Upper lobe of left lung (tissue), 6 donors: ENCODE measurements at regions not wholly inside any gene's neighbourhood (a gene's known extent, or its start where the extent isn't known, plus 50 kb on each side); places are given as distances from the start of the nearest gene placed in this dataset.
"Not testable (repeated sequence)": the region's sequence is repeated elsewhere in the genome, so short reads cannot be mapped to it uniquely, and the experiment has no call there.

Experiments
- ATAC-seq, 2 donors: fragments of 200-7000 bp; cut with Tn5 transposase; one replicate each; pipeline ENCODE4 v1.9.1; 2022; ENCODE audit warnings: mild to moderate bottlenecking in 2 of 2, moderate library complexity in 2 of 2; ENCODE audit not compliant: low FRiP score in 2 of 2
- DNase-seq, 2 donors: peaks; one replicate each; pipeline ENCODE4 v3.0.0-alpha.2; 2019 to 2020
- H3K27ac ChIP-seq, 4 donors: fragments of 200-600 bp; sonication (generic); one replicate each; pipeline ENCODE4 v1.5.1; 2016 to 2019
- H3K27me3 ChIP-seq, 4 donors: fragments of 200-600 bp; sonication (generic); one replicate each; pipeline ENCODE4 v1.5.1; 2017 to 2019
- H3K36me3 ChIP-seq, 4 donors: fragments of 200-600 bp; sonication (generic); one replicate each; pipeline ENCODE4 v1.5.1; 2016 to 2019
- H3K4me1 ChIP-seq, 4 donors: fragments of 200-600 bp; sonication (generic); one replicate each; pipeline ENCODE4 v1.5.1; 2018 to 2019
- H3K4me3 ChIP-seq, 4 donors: fragments of 200-600 bp; sonication (generic); one replicate each; pipeline ENCODE4 v1.5.1; 2017 to 2019; ENCODE audit warnings: mild to moderate bottlenecking in 2 of 4, moderate library complexity in 1 of 4
- H3K9me3 ChIP-seq, 4 donors: fragments of 200-600 bp; sonication (generic); one replicate each; pipeline ENCODE4 v1.5.1; 2018 to 2019
- EP300 ChIP-seq, 4 donors: sonication (generic); formaldehyde crosslinking; IDR thresholded peaks; one replicate each; pipeline ENCODE4 v1.5.1; 2017; ENCODE audit warnings: antibody characterized with exemption in 4 of 4, control low read depth in 2 of 4
- POLR2A ChIP-seq, 4 donors: fragments of 450-650 bp; IDR thresholded peaks; one replicate each; pipeline ENCODE4 v1.5.1; 2016 to 2017; ENCODE audit warnings: antibody characterized with exemption in 4 of 4, mild to moderate bottlenecking in 2 of 4
- POLR2AphosphoS5 ChIP-seq, 2 donors: sonication (generic); formaldehyde crosslinking; IDR thresholded peaks; one replicate each; pipeline ENCODE4 v1.5.1; 2017; ENCODE audit warnings: antibody characterized with exemption in 2 of 2
- WGBS, 2 donors: methylation state at CpG; one replicate each; pipeline ENCODE4 v1.1.5; 2017 to 2018; 5-methylcytosine and 5-hydroxymethylcytosine counted together
- TF ChIP-seq, protein P1 (sequence below), 6 experiments: fragments of 450-650 bp in 4 of 6; fragments of 200-600 bp in 2 of 6; sonication (generic) in 2 of 6; IDR thresholded peaks; one replicate each; pipeline ENCODE4 v1.5.1; 2016 to 2019; ENCODE audit warnings: antibody characterized with exemption in 6 of 6
- donor health status: DM: no; HTN: no; CAD: no; lungs with moderate emphysema.
- donor health status: DM: no; HTN: yes; CAD: no; lungs with severe emphysema.

DNA sequence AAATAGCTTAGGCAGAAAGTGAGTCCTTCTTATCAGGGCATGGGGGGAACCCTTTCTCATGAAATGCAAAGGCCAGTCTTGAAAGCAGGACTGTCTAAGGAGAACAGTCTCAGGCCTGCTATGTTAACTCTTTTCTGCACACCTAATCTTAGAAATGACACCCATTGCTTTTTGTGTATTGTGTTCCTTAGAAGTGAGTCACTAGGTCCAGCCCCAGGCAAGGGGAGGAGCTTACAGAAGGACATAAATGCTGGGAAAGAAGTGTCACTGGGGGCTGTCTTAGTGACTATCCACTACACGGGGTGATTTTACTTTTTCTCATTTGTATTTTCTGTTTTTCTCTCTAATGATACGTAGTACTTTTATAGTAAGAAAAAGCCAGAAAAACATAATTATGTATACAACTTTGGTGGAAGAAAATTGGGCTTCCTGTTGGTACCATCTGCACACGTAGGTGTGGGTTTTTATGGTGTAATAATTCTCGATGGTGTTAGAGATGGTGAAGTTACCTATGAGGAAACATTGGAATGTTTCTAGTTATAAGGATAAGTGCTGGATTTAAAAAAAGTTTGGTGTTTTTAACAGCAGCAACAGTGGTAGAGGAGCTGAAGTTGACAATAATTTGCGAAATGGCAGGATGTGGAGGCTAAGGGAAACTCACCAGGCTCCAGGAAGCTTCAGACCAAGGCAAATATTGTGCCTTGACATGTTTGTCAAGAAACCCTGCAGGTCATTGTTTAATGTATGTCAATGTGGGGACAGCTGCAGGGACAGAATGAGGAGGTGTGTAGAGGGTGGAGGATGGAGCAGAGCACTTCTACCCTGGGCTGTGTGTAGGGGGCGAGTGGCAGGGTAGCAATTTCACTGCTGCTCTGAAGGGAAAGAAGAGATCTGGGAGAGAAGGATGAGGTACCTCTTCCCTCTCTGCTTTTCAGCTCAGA is 214.9 kb downstream of the KTN1 start:
- TF ChIP-seq, protein P1, sequence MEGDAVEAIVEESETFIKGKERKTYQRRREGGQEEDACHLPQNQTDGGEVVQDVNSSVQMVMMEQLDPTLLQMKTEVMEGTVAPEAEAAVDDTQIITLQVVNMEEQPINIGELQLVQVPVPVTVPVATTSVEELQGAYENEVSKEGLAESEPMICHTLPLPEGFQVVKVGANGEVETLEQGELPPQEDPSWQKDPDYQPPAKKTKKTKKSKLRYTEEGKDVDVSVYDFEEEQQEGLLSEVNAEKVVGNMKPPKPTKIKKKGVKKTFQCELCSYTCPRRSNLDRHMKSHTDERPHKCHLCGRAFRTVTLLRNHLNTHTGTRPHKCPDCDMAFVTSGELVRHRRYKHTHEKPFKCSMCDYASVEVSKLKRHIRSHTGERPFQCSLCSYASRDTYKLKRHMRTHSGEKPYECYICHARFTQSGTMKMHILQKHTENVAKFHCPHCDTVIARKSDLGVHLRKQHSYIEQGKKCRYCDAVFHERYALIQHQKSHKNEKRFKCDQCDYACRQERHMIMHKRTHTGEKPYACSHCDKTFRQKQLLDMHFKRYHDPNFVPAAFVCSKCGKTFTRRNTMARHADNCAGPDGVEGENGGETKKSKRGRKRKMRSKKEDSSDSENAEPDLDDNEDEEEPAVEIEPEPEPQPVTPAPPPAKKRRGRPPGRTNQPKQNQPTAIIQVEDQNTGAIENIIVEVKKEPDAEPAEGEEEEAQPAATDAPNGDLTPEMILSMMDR (IDR thresholded peaks at IDR 0.05) = no peak
- TF ChIP-seq POLR2AphosphoS5 (IDR thresholded peaks at IDR 0.05) = no peak
- no peak for TF ChIP-seq POLR2A (IDR thresholded peaks at IDR 0.05)
- TF ChIP-seq EP300 (IDR thresholded peaks at IDR 0.05) = no peak
- H3K27ac ChIP-seq = no peak overlapping the region
- H3K4me1 ChIP-seq = no peaks in the 10 kb centered on the region
- H3K9me3 ChIP-seq = no peaks in the 10 kb centered on the region
- WGBS, 2 donors = 78 to 84% methylated on average over 6 of the region's 6 CpGs
- ATAC-seq = no peak
- H3K36me3 ChIP-seq = no peaks in the 10 kb centered on the region
- H3K27me3 ChIP-seq = no peaks in the 10 kb centered on the region
- no peak overlapping the region for H3K4me3 ChIP-seq
- DNase-seq = no peak

GRCh38 chr14:55796513-55796912 is 216.5 kb downstream of the KTN1 start:
- not testable (repeated sequence) for H3K4me3 ChIP-seq, H3K9me3 ChIP-seq, H3K27ac ChIP-seq, H3K4me1 ChIP-seq, H3K36me3 ChIP-seq, DNase-seq, ATAC-seq, H3K27me3 ChIP-seq
- 85 to 89% methylated on average over 3 of the region's 3 CpGs for WGBS, 2 donors

DNA sequence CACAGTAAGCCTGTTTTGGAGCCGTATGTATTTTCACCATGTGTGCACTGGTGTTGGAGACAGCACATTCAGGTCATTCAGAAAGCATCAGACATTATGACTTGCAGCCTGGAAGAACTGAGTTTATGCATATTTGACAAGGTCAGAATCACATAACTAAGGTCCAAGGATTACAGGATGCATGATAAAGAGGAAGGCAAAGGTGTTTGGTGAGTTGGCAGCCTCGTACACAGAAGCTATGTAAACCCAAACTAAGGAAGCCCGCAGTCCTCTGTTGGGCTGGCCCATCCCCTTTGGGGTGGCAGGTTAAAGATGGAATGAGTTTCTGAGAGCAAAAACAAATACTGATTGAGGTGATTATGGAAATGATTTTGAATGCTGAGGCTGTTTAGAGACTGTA is 218.4 kb downstream of the KTN1 start:
- H3K4me3 ChIP-seq = no peak overlapping the region
- no peaks in the 10 kb centered on the region for H3K27me3 ChIP-seq
- H3K9me3 ChIP-seq = no peaks in the 10 kb centered on the region
- H3K4me1 ChIP-seq = no peaks in the 10 kb centered on the region
- TF ChIP-seq EP300 (IDR thresholded peaks at IDR 0.05) = no peak
- no peak for TF ChIP-seq POLR2AphosphoS5 (IDR thresholded peaks at IDR 0.05)
- TF ChIP-seq, protein P1 (IDR thresholded peaks at IDR 0.05) = no peak
- no peak for TF ChIP-seq POLR2A (IDR thresholded peaks at IDR 0.05)
- no peak overlapping the region for H3K27ac ChIP-seq
- ATAC-seq (no peak), DNase-seq (no peak)
- WGBS, 2 donors = 64 to 77% methylated on average over 3 of the region's 3 CpGs
- H3K36me3 ChIP-seq = no peaks in the 10 kb centered on the region

DNA sequence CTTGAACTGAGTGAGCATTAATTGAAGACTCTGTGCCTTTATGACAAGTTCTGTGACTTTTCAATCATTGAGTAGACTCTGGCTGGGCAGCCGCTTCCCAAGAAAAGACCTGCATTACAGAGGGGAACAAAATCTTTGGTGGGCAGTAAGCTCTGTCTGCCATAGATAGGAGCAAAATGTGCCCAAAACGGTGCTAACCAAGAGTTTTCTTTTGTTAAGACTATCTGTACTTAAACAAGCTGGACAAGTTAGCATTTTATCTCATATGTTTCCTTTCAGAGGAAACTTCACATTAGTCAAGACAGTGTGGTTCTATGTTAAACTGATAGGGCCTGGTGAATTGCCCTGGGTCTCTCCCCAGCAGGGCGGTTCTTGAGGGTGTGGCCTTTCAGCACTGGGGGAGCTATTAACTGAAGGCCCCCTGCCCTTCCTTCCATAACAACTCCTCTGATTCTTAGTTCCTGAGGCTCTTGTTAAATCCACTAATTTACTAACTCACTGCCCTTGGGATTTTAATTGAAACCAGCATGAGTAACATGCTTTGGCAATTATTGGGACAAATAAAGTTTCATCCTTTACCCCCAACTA is 219.6 kb downstream of the KTN1 start:
- Histone ChIP-seq H3K4me3 (no peak overlapping the region), H3K27ac (no peak overlapping the region), H3K36me3 (no peaks in the 10 kb centered on the region), H3K9me3 (no peaks in the 10 kb centered on the region), H3K4me1 (no peaks in the 10 kb centered on the region), H3K27me3 (no peaks in the 10 kb centered on the region)
- TF ChIP-seq POLR2A (IDR thresholded peaks at IDR 0.05) (no peak), POLR2AphosphoS5 (IDR thresholded peaks at IDR 0.05) (no peak), EP300 (IDR thresholded peaks at IDR 0.05) (no peak)
- TF ChIP-seq, protein P1 (IDR thresholded peaks at IDR 0.05) = no peak
- DNase-seq (no peak), ATAC-seq (no peak)
- 63 to 76% methylated on average over 3 of the region's 3 CpGs for WGBS, 2 donors

DNA sequence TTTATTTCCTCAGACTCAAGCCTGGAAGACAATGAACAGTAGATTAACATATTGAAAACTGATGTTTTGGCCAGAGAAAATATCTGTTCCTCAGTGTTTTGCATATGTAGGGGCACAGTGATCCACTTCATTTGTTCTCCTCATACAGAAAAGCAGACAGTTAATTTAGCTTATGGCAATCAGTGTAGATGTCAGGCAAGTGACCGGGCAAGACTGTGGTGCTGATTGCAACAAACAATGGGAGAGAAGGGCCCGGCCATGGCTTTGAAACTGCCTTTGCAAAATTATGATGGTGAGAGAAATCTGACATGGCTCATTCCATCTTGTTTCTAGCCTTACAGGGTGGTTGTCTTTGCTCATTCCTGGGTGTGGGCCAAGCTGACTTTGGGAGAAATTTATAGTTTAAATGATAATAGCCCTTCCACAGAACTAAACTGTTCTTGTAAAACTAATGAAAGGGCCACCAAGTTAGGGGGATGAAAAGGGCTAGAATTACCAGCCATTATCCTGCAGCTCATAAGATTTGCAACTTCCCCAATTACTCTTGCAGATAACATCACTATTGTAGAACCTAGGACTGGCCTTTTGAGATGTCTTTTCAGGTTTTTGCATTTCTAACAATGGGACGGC is 220.3 kb downstream of the KTN1 start:
- no peaks in the 10 kb centered on the region for H3K9me3 ChIP-seq
- H3K27ac ChIP-seq = no peak overlapping the region
- H3K36me3 ChIP-seq = no peaks in the 10 kb centered on the region
- H3K27me3 ChIP-seq = no peaks in the 10 kb centered on the region
- H3K4me1 ChIP-seq = no peaks in the 10 kb centered on the region
- H3K4me3 ChIP-seq = no peak overlapping the region
- DNase-seq = no peak
- ATAC-seq = no peak
- WGBS, 2 donors = 92 to 93% methylated on average over 3 of the region's 3 CpGs
- TF ChIP-seq POLR2AphosphoS5 (IDR thresholded peaks at IDR 0.05) (no peak), EP300 (IDR thresholded peaks at IDR 0.05) (no peak), POLR2A (IDR thresholded peaks at IDR 0.05) (no peak)
- TF ChIP-seq, protein P1 (IDR thresholded peaks at IDR 0.05) = no peak
